IMR-90 (cell line): ENCODE measurements at regions not wholly inside any gene's neighbourhood (a gene's known extent, or its start where the extent isn't known, plus 50 kb on each side); places are given as distances from the start of the nearest gene placed in this dataset.

Experiments
- ATAC-seq: fragments of 200-7000 bp; cut with Tn5 transposase; 2 replicates; pipeline ENCODE4 v1.9.1; 2020; ENCODE audit warnings: low read depth, mild to moderate bottlenecking, moderate library complexity
- BruUV-seq: library from RNA; stranded (reverse); fragments of 400-500 nt; replicated peaks from 2 replicates; lab custom pipeline; 2021; lab: Mats Ljungman, UMichigan
- CTCF ChIA-PET: fragments of 300-600 bp; formaldehyde crosslinking; extraction: SDS; loops from one replicate; lab custom pipeline; 2021; ENCODE audit warnings: antibody characterized with exemption; lab: Yijun Ruan, JAX
- POLR2A ChIA-PET: fragments of 300-600 bp; sonication (Branson Sonifier 250); formaldehyde crosslinking; loops from one replicate; lab custom pipeline; 2022; ENCODE audit warnings: antibody characterized with exemption; ENCODE audit not compliant: unreplicated experiment; lab: Charles Lee
- DNase-seq: peaks from one replicate; pipeline ENCODE4 v3.0.0; 2013
- H2AFZ ChIP-seq: replicated peaks from 2 replicates; pipeline ENCODE3; 2013; ENCODE audit warnings: low read length, mild to moderate bottlenecking; ENCODE audit not compliant: poor library complexity
- H2AK5ac ChIP-seq: 2 replicates; pipeline ENCODE4 v1.6.1; 2013; ENCODE audit warnings: low read depth, low read length, inconsistent platforms
- H2AK9ac ChIP-seq: replicated peaks from 2 replicates; pipeline ENCODE3; 2013; ENCODE audit warnings: mild to moderate bottlenecking, low read depth, low read length, moderate library complexity; ENCODE audit not compliant: poor library complexity
- H2BK120ac ChIP-seq: 2 replicates; pipeline ENCODE4 v1.6.1; 2013; ENCODE audit warnings: low read depth, low read length, inconsistent platforms
- H2BK15ac ChIP-seq: 3 replicates; pipeline ENCODE4 v1.6.1; 2013; ENCODE audit warnings: low read depth, low read length, inconsistent platforms
- H2BK20ac ChIP-seq: 2 replicates; pipeline ENCODE4 v1.6.1; 2013; ENCODE audit warnings: low read depth, mild to moderate bottlenecking, inconsistent platforms, low read length, moderate library complexity
- H2BK5ac ChIP-seq: 2 replicates; pipeline ENCODE4 v1.6.1; 2013; ENCODE audit warnings: mild to moderate bottlenecking, low read depth, low read length, inconsistent platforms; ENCODE audit not compliant: poor library complexity, severe bottlenecking
- H3K14ac ChIP-seq: replicated peaks from 2 replicates; pipeline ENCODE4 v1.6.1; 2013; ENCODE audit warnings: low read depth, low read length, inconsistent platforms
- H3K18ac ChIP-seq: 2 replicates; pipeline ENCODE4 v1.6.1; 2013; ENCODE audit warnings: low read depth, low read length, control low read depth
- H3K23ac ChIP-seq: 2 replicates; pipeline ENCODE4 v1.6.1; 2013; ENCODE audit warnings: low read depth, low read length, inconsistent platforms
- H3K27ac ChIP-seq: 2 replicates; pipeline ENCODE4 v1.5.1; 2013; ENCODE audit warnings: mild to moderate bottlenecking, control low read depth, low read length; ENCODE audit not compliant: insufficient read depth
- H3K27me3 ChIP-seq: 2 replicates; pipeline ENCODE4 v1.6.1; 2013; ENCODE audit warnings: low read length; ENCODE audit not compliant: control insufficient read depth, insufficient read depth
- H3K36me3 ChIP-seq: 2 replicates; pipeline ENCODE4 v1.6.1; 2013; ENCODE audit warnings: low read length, mixed read lengths; ENCODE audit not compliant: control insufficient read depth, insufficient read depth
- H3K4ac ChIP-seq: 2 replicates; pipeline ENCODE4 v1.6.1; 2013; ENCODE audit warnings: low read depth, low read length, inconsistent platforms
- H3K4me1 ChIP-seq: 2 replicates; pipeline ENCODE4 v1.6.1; 2013; ENCODE audit warnings: low read length, mixed read lengths; ENCODE audit not compliant: control insufficient read depth, insufficient read depth
- H3K4me2 ChIP-seq: 2 replicates; pipeline ENCODE4 v1.6.1; 2013; ENCODE audit warnings: low read depth, mild to moderate bottlenecking, control low read depth, low read length, moderate library complexity
- H3K4me3 ChIP-seq: 2 replicates; pipeline ENCODE4 v1.5.1; 2013; ENCODE audit warnings: low read depth, mild to moderate bottlenecking, control low read depth, low read length, moderate library complexity; ENCODE audit not compliant: insufficient read depth
- H3K56ac ChIP-seq: 2 replicates; pipeline ENCODE4 v1.6.1; 2013; ENCODE audit warnings: low read length, inconsistent platforms; ENCODE audit not compliant: insufficient read depth; ENCODE audit errors: extremely low read depth
- H3K79me1 ChIP-seq, 2 experiments: 2 replicates each; pipeline ENCODE4 v1.6.1; 2013; ENCODE audit warnings: low read length in 2 of 2, inconsistent platforms in 1 of 2, low read depth in 1 of 2
- H3K9ac ChIP-seq: 2 replicates; pipeline ENCODE4 v1.6.1; 2013; ENCODE audit warnings: low read depth, low read length, control low read depth
- H3K9me1 ChIP-seq: 2 replicates; pipeline ENCODE4 v1.6.1; 2013; ENCODE audit warnings: low read length, inconsistent platforms; ENCODE audit not compliant: insufficient read depth
- H3K9me3 ChIP-seq: 2 replicates; pipeline ENCODE4 v1.6.1; 2013; ENCODE audit warnings: low read length; ENCODE audit not compliant: control insufficient read depth, insufficient read depth
- H4K20me1 ChIP-seq: 2 replicates; pipeline ENCODE4 v1.6.1; 2013; ENCODE audit warnings: low read length, inconsistent platforms; ENCODE audit not compliant: insufficient read depth
- H4K5ac ChIP-seq: 2 replicates; pipeline ENCODE4 v1.6.1; 2013; ENCODE audit warnings: mild to moderate bottlenecking, low read depth, low read length, control low read depth
- H4K8ac ChIP-seq, 2 experiments: 2 replicates each; pipeline ENCODE4 v1.6.1; 2013; ENCODE audit warnings: low read depth in 2 of 2, low read length in 2 of 2, control low read depth in 1 of 2, inconsistent platforms in 1 of 2
- H4K91ac ChIP-seq: 2 replicates; pipeline ENCODE4 v1.6.1; 2013; ENCODE audit warnings: low read depth, low read length, inconsistent platforms; ENCODE audit not compliant: insufficient read depth
- BHLHE40 ChIP-seq: fragments of 150-350 bp; IDR thresholded peaks from 2 replicates; pipeline ENCODE4 v1.6.1; 2016; ENCODE audit warnings: mild to moderate bottlenecking, low read depth, low read length
- CEBPB ChIP-seq: IDR thresholded peaks from 2 replicates; pipeline ENCODE4 v1.6.1; 2012; ENCODE audit warnings: low read depth, low read length, improper control_type of control experiment
- CHD1 ChIP-seq: IDR thresholded peaks from 2 replicates; pipeline ENCODE4 v1.6.1; 2012; ENCODE audit warnings: low read depth, low read length, improper control_type of control experiment
- ELK1 ChIP-seq: fragments of 150-350 bp; IDR thresholded peaks from 2 replicates; pipeline ENCODE4 v1.6.1; 2016; ENCODE audit warnings: low read depth, mild to moderate bottlenecking, low read length, moderate library complexity, borderline replicate concordance
- FOS ChIP-seq: fragments of 150-350 bp; IDR thresholded peaks from 2 replicates; pipeline ENCODE4 v1.6.1; 2016; ENCODE audit warnings: low read depth, low read length
- MAFK ChIP-seq: IDR thresholded peaks from 2 replicates; pipeline ENCODE4 v1.6.1; 2012; ENCODE audit warnings: low read depth, low read length, improper control_type of control experiment
- MAZ ChIP-seq: IDR thresholded peaks from 2 replicates; pipeline ENCODE4 v1.6.1; 2012; ENCODE audit warnings: low read depth, mild to moderate bottlenecking, low read length, improper control_type of control experiment, moderate library complexity, borderline replicate concordance
- MXI1 ChIP-seq: IDR thresholded peaks from 2 replicates; pipeline ENCODE4 v1.6.1; 2012; ENCODE audit warnings: low read depth, mild to moderate bottlenecking, low read length, moderate library complexity, borderline replicate concordance
- NFE2L2 ChIP-seq: fragments of 150-350 bp; IDR thresholded peaks from 2 replicates; pipeline ENCODE4 v1.6.1; 2016; ENCODE audit warnings: low read depth, mild to moderate bottlenecking, low read length
- POLR2A ChIP-seq: IDR thresholded peaks from 2 replicates; pipeline ENCODE4 v1.6.1; 2012; ENCODE audit warnings: mild to moderate bottlenecking, low read depth, low read length
- RCOR1 ChIP-seq: IDR thresholded peaks from 2 replicates; pipeline ENCODE4 v1.6.1; 2012; ENCODE audit warnings: mild to moderate bottlenecking, low read length, improper control_type of control experiment; ENCODE audit not compliant: insufficient replicate concordance
- RFX5 ChIP-seq: IDR thresholded peaks from 2 replicates; pipeline ENCODE4 v1.8.0; 2012; ENCODE audit warnings: low read depth, mild to moderate bottlenecking, low read length, moderate library complexity
- SMC3 ChIP-seq: fragments of 150-350 bp; IDR thresholded peaks from 2 replicates; pipeline ENCODE4 v1.6.1; 2016; ENCODE audit warnings: low read depth, mild to moderate bottlenecking, antibody characterized with exemption, low read length, moderate library complexity
- WGBS, 2 experiments: methylation state at CpG; one replicate each; pipeline versions ENCODE4 v1.1.5 to v1.1.7; 2013; ENCODE audit warnings: missing lambda C conversion rate in 2 of 2; ENCODE audit not compliant: insufficient read length in 1 of 2; ENCODE audit errors: extremely low coverage in 2 of 2; 5-methylcytosine and 5-hydroxymethylcytosine counted together
- dilution Hi-C: fragments of 300-500 bp; cut with HindIII; formaldehyde crosslinking; loops from one replicate; pipeline ENCODE4 v1.14.3; 2018; ENCODE audit warnings: low sequenced_read_pairs; ENCODE audit not compliant: unreplicated experiment
- in situ Hi-C: fragments of 300-500 bp; cut with MboI; formaldehyde crosslinking; loops from 3 replicates; pipeline ENCODE4 v1.14.3; 2019; ENCODE audit warnings: low sequenced_read_pairs, inconsistent platforms, mixed read lengths
- intact Hi-C: fragments of 100-400 bp; cut with micrococcal nuclease; formaldehyde crosslinking; loops from 2 replicates; pipeline ENCODE4 v1.10.0; 2022
- TF ChIP-seq, protein P1 (sequence below): conservative IDR thresholded peaks from 2 replicates; pipeline ENCODE4 v1.5.1; 2012; ENCODE audit warnings: mild to moderate bottlenecking, low read depth, low read length, improper control_type of control experiment
- TF ChIP-seq, protein P2 (sequence below): fragments of 150-350 bp; IDR thresholded peaks from 2 replicates; pipeline ENCODE4 v1.6.1; 2017; ENCODE audit warnings: mild to moderate bottlenecking, antibody characterized with exemption, low read length, low read depth

DNA sequence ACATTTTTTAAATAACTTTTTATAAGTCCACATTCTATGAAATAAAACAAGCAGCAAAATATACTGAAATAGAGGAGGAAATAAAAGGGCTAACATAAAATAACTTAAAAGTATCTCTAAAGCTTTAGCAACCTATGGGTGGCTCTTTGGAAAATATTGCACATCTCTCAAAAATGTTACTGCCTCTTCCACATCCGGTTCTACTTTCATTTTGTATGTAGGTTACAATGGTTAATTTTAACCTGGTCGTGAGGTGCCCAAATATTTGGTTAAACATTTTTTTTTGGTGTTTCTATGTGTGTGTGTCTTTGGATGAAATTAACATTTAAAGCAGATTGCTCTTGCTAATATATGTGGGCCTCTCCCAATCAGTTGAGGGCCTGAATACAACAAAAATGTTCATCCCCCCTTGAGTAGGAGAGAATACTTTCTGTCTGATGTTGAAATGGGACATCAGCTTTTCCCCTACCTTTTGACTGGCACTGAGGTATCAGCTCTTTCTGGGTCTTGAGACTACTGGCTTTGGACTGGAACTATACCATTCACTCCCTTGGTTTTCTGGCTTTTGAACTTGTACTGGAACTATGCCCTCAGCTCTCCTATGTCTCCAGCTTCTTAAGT lies 353.0 kb downstream of the ADAM29 start:
- H3K4ac ChIP-seq = no peak overlapping the region
- no peak overlapping the region for H2BK20ac ChIP-seq
- no peak overlapping the region for H3K9ac ChIP-seq
- H3K4me2 ChIP-seq = no peak overlapping the region
- no peak overlapping the region for H3K4me3 ChIP-seq
- TF ChIP-seq CHD1 = no peak
- TF ChIP-seq, protein P1, sequence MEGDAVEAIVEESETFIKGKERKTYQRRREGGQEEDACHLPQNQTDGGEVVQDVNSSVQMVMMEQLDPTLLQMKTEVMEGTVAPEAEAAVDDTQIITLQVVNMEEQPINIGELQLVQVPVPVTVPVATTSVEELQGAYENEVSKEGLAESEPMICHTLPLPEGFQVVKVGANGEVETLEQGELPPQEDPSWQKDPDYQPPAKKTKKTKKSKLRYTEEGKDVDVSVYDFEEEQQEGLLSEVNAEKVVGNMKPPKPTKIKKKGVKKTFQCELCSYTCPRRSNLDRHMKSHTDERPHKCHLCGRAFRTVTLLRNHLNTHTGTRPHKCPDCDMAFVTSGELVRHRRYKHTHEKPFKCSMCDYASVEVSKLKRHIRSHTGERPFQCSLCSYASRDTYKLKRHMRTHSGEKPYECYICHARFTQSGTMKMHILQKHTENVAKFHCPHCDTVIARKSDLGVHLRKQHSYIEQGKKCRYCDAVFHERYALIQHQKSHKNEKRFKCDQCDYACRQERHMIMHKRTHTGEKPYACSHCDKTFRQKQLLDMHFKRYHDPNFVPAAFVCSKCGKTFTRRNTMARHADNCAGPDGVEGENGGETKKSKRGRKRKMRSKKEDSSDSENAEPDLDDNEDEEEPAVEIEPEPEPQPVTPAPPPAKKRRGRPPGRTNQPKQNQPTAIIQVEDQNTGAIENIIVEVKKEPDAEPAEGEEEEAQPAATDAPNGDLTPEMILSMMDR = no peak
- TF ChIP-seq, protein P2, sequence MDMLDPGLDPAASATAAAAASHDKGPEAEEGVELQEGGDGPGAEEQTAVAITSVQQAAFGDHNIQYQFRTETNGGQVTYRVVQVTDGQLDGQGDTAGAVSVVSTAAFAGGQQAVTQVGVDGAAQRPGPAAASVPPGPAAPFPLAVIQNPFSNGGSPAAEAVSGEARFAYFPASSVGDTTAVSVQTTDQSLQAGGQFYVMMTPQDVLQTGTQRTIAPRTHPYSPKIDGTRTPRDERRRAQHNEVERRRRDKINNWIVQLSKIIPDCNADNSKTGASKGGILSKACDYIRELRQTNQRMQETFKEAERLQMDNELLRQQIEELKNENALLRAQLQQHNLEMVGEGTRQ = no peak
- TF ChIP-seq MAZ = no peak
- no peak for TF ChIP-seq CEBPB
- no peak for TF ChIP-seq MXI1
- TF ChIP-seq SMC3 = no peak
- no peak for TF ChIP-seq RFX5
- TF ChIP-seq MAFK = no peak
- no peak for TF ChIP-seq POLR2A
- TF ChIP-seq FOS = no peak
- no peak for TF ChIP-seq BHLHE40
- TF ChIP-seq ELK1 = no peak
- TF ChIP-seq NFE2L2 = no peak
- no peak for TF ChIP-seq RCOR1
- no peak overlapping the region for H4K5ac ChIP-seq
- BruUV-seq = no TSS peak
- H4K8ac ChIP-seq = peak overlapping the region in 1 of 2 experiments; percentile 47; a peak in 1 of 4 replicates
- ChIA-PET POLR2A (no interaction called here), CTCF (no interaction called here)
- no peak overlapping the region for H2AK9ac ChIP-seq
- peak overlapping the region; percentile 14 for H2AFZ ChIP-seq
- H2BK5ac ChIP-seq = no peak overlapping the region
- no peak overlapping the region for H4K91ac ChIP-seq
- ATAC-seq (no peak), DNase-seq (no peak)
- WGBS, 2 experiments = no CpG with 5 or more reads among the region's 2 CpGs
- H3K14ac ChIP-seq = no peak overlapping the region
- H4K20me1 ChIP-seq = no peaks in the 10 kb centered on the region
- no peak overlapping the region for H2BK15ac ChIP-seq
- no peaks in the 10 kb centered on the region for H3K9me3 ChIP-seq
- 0 out of 2 replicates have a peak overlapping the region, but pooled peaks have one; percentile 4 for H2BK120ac ChIP-seq
- H3K18ac ChIP-seq = no peak overlapping the region
- no peak overlapping the region for H3K27ac ChIP-seq
- no peak overlapping the region for H2AK5ac ChIP-seq
- intact Hi-C loops (no loop called here), dilution Hi-C loops (no loop called here), in situ Hi-C loops (no loop called here)
- no peak overlapping the region for H3K23ac ChIP-seq
- no peaks in the 10 kb centered on the region for H3K36me3 ChIP-seq
- H3K79me1 ChIP-seq = no peaks in the 10 kb centered on the region
- no peaks in the 10 kb centered on the region for H3K4me1 ChIP-seq
- H3K27me3 ChIP-seq = no peaks in the 10 kb centered on the region
- H3K9me1 ChIP-seq = no peaks in the 10 kb centered on the region
- H3K56ac ChIP-seq = no peak overlapping the region
